Mucosa of stomach (tissue), 1 donor: ENCODE measurements at regions not wholly inside any gene's neighbourhood (a gene's known extent, or its start where the extent isn't known, plus 50 kb on each side); places are given as distances from the start of the nearest gene placed in this dataset.

Experiments used
- H3K27me3 ChIP-seq: one replicate; pipeline ENCODE4 v1.7.0; 2013; ENCODE audit warnings: mild to moderate bottlenecking, low read length; ENCODE audit not compliant: control insufficient read depth, insufficient read depth
- H3K36me3 ChIP-seq: one replicate; pipeline ENCODE4 v1.7.0; 2013; ENCODE audit warnings: low read length; ENCODE audit not compliant: control insufficient read depth, insufficient read depth
- H3K4me1 ChIP-seq: one replicate; pipeline ENCODE4 v1.7.0; 2013; ENCODE audit warnings: mild to moderate bottlenecking, low read length; ENCODE audit not compliant: control insufficient read depth, insufficient read depth
- H3K4me3 ChIP-seq: one replicate; pipeline ENCODE4 v1.7.0; 2013; ENCODE audit warnings: low read length
- H3K9ac ChIP-seq: one replicate; pipeline ENCODE4 v1.7.0; 2013; ENCODE audit warnings: mild to moderate bottlenecking, low read length, moderate library complexity
- H3K9me3 ChIP-seq: one replicate; pipeline ENCODE4 v1.7.0; 2013; ENCODE audit warnings: mild to moderate bottlenecking, low read length, moderate library complexity; ENCODE audit not compliant: control insufficient read depth
- donor health status: Pancreatic carcinoma.

GRCh38 chr6:81925201-81925600, 172.7 kb upstream of the TENT5A start:
- Histone ChIP-seq H3K4me3 (no peak overlapping the region), H3K36me3 (no peaks in the 10 kb centered on the region), H3K27me3 (no peaks in the 10 kb centered on the region), H3K4me1 (no peaks in the 10 kb centered on the region), H3K9ac (no peak overlapping the region), H3K9me3 (no peaks in the 10 kb centered on the region)

DNA sequence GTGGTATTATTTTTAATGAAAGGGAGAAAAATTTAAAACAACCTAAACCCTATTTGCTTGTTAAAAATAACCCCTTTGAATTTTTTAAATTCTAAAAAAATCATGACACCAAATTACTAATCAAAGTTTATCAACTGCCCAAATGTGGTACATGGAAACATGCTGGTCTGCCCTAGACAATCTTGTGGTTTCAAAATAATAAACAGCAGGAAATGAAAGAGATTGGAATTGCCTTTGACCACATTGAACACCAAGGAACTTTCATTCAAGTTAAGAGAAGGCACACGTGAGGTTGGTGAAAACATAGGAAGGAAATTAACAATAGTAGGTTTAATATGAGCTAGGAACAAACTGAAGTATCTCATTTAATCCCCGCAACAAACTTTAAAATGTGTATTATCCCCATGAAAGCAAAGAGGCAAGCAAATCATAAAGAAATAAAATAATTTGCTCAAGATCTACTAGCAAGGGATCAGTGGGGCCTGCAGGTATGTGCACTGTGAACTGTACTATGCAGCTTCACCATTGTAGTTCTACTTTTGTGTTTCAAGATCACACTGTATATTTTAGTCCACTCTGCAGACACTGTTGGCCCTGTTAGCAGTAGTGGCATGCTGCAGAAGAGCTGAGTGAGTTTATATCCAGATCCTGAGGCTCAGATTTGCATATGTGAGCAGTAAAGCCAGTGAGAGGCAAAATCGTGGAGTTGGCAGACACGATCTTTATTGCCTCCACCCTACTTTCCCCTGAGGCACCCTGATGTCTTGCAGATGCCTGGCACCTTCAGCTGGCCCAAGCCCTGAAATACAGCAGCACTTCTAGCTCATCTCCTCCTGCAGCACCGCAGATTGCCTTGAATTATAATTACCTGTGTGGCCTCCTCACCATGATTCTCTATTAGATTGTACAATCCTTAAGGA, 157.8 kb upstream of the TENT5A start:
- Histone ChIP-seq H3K9ac (no peak overlapping the region), H3K9me3 (no peaks in the 10 kb centered on the region), H3K4me3 (no peak overlapping the region), H3K36me3 (no peaks in the 10 kb centered on the region), H3K27me3 (no peaks in the 10 kb centered on the region), H3K4me1 (no peaks in the 10 kb centered on the region)

DNA sequence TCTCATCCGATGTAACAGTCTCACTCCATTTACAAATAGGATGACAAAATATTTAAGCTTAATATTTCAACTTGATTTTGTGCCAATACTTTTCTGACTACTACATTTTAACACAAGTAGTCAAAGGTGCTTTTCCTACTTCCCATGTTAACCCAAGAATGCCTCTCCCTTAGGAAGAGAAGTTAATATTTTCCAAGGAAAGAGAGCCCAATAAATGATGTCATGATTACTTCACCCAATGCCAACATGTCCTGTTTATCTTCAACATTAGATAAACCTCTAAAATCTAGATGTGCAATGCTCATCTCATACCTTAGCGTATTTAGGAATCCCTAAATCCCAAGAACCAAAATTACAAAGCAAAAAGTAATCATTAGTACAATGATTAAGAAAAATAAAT, 156.7 kb upstream of the TENT5A start:
- Histone ChIP-seq H3K4me3 (no peak overlapping the region), H3K4me1 (no peaks in the 10 kb centered on the region), H3K27me3 (no peaks in the 10 kb centered on the region), H3K9me3 (no peaks in the 10 kb centered on the region), H3K9ac (no peak overlapping the region), H3K36me3 (no peaks in the 10 kb centered on the region)

GRCh38 chr6:81906709-81907204, 154.3 kb upstream of the TENT5A start:
- no peak overlapping the region for H3K9ac ChIP-seq
- no peaks in the 10 kb centered on the region for H3K36me3 ChIP-seq
- H3K4me3 ChIP-seq, result no peak overlapping the region
- no peaks in the 10 kb centered on the region for H3K4me1 ChIP-seq
- H3K9me3 ChIP-seq, result no peaks in the 10 kb centered on the region
- H3K27me3 ChIP-seq, result no peaks in the 10 kb centered on the region

DNA sequence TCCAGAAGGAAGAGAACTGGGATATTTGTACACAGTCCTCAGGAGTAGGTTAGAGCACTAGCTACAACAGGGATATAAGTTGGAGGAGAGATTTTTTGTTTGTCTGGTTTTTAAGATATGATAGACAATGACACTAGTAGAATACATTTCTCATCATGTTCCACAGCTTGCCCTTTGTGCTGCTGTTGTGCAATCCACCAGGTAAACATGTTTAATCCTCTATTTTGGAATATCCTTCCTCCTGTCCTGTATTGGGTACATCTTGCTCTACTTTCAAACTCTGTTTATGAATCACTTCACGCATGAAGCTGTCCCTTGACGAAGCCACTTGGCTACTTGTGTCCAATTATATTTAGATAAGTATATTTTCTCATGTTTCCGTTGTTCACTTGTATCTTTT, 153.6 kb upstream of the TENT5A start:
- Histone ChIP-seq H3K4me3 (no peak overlapping the region), H3K9ac (no peak overlapping the region), H3K4me1 (no peaks in the 10 kb centered on the region), H3K9me3 (no peaks in the 10 kb centered on the region), H3K27me3 (no peaks in the 10 kb centered on the region), H3K36me3 (no peaks in the 10 kb centered on the region)

GRCh38 chr6:81901551-81901966, 149.1 kb upstream of the TENT5A start:
- no peaks in the 10 kb centered on the region for H3K27me3 ChIP-seq
- no peak overlapping the region for H3K9ac ChIP-seq
- H3K9me3 ChIP-seq, result no peaks in the 10 kb centered on the region
- no peaks in the 10 kb centered on the region for H3K36me3 ChIP-seq
- no peak overlapping the region for H3K4me3 ChIP-seq
- no peaks in the 10 kb centered on the region for H3K4me1 ChIP-seq

GRCh38 chr6:81900616-81901015, 148.1 kb upstream of the TENT5A start:
- no peaks in the 10 kb centered on the region for H3K4me1 ChIP-seq
- H3K27me3 ChIP-seq, result no peaks in the 10 kb centered on the region
- H3K36me3 ChIP-seq, result no peaks in the 10 kb centered on the region
- no peak overlapping the region for H3K9ac ChIP-seq
- no peaks in the 10 kb centered on the region for H3K9me3 ChIP-seq
- H3K4me3 ChIP-seq, result no peak overlapping the region

DNA sequence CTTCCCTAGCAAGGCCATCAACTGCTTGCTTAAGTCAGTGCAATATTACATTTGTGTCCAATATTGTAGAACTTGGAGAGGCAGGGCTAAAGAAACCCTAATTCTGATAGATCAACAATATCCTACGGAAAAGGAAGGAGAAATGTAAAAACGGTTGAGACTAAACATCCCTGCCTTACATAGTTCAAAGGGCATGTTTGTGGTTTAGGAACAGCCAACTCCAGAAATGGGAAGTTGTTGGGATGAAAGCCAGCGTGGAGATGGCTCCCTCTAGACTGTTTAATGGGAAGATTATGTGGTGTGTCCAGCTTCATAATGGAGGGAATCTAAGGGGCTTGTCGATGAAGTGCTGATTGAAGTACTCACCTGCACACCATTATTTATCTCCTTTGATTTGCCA, 145.3 kb upstream of the TENT5A start:
- no peak overlapping the region for H3K4me3 ChIP-seq
- H3K27me3 ChIP-seq, result no peaks in the 10 kb centered on the region
- H3K9me3 ChIP-seq, result no peaks in the 10 kb centered on the region
- no peaks in the 10 kb centered on the region for H3K4me1 ChIP-seq
- H3K36me3 ChIP-seq, result no peaks in the 10 kb centered on the region
- H3K9ac ChIP-seq, result no peak overlapping the region

- Histone ChIP-seq H3K9me3 (no peaks in the 10 kb centered on the region), H3K27me3 (no peaks in the 10 kb centered on the region), H3K36me3 (no peaks in the 10 kb centered on the region), H3K9ac (no peak overlapping the region), H3K4me1 (no peaks in the 10 kb centered on the region), H3K4me3 (no peak overlapping the region)
Observed at GRCh38 chr6:81896525-81897503, 144.3 kb upstream of the TENT5A start.

GRCh38 chr6:81895511-81896185, 143.2 kb upstream of the TENT5A start:
- Histone ChIP-seq H3K4me3 (no peak overlapping the region), H3K27me3 (no peaks in the 10 kb centered on the region), H3K9ac (no peak overlapping the region), H3K36me3 (no peaks in the 10 kb centered on the region), H3K4me1 (no peaks in the 10 kb centered on the region), H3K9me3 (no peaks in the 10 kb centered on the region)

GRCh38 chr6:81894788-81895271, 142.3 kb upstream of the TENT5A start:
- Histone ChIP-seq H3K36me3 (no peaks in the 10 kb centered on the region), H3K9ac (no peak overlapping the region), H3K4me3 (no peak overlapping the region), H3K9me3 (no peaks in the 10 kb centered on the region), H3K4me1 (no peaks in the 10 kb centered on the region), H3K27me3 (no peaks in the 10 kb centered on the region)
